HFF-Myc (cell line): ENCODE measurements at regions not wholly inside any gene's neighbourhood (a gene's known extent, or its start where the extent isn't known, plus 50 kb on each side); places are given as distances from the start of the nearest gene placed in this dataset.

ENCODE experiments used
- DNase-seq: peaks from one replicate; pipeline ENCODE4 v3.0.0-alpha.2; 2011; ENCODE audit warnings: low read depth; ENCODE audit errors: extremely low read depth
- H3K4me3 ChIP-seq: replicated peaks from 2 replicates; pipeline ENCODE4 v1.5.1; 2011; ENCODE audit warnings: low read depth, mild to moderate bottlenecking, control low read depth, low read length
- TF ChIP-seq, protein P1 (sequence below): IDR thresholded peaks from 2 replicates; pipeline ENCODE4 v1.5.1; 2012; ENCODE audit warnings: mild to moderate bottlenecking, low read depth, low read length, control low read depth; ENCODE audit errors: missing control alignments

DNA sequence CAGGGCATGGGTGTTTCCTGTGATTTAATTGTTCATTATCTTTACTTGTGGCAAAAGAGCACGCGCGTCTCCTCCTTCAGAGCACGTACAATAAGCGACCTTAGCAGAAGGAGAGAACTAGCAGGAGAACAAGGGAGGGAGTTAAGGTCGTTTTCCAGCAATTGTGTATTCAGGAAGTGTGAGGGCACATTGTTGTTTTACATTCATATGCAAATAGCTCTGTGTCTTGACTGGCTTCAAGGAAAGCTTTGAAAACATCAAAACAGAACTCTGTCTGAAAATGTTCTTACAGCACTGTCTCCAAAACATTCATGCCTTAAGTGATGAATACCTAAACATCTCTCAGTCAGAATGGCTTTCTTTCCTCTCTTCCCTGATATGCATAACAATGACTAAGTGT, 499.1 kb downstream of the ACTR3B start:
- H3K4me3 ChIP-seq = no peak overlapping the region
- TF ChIP-seq, protein P1, sequence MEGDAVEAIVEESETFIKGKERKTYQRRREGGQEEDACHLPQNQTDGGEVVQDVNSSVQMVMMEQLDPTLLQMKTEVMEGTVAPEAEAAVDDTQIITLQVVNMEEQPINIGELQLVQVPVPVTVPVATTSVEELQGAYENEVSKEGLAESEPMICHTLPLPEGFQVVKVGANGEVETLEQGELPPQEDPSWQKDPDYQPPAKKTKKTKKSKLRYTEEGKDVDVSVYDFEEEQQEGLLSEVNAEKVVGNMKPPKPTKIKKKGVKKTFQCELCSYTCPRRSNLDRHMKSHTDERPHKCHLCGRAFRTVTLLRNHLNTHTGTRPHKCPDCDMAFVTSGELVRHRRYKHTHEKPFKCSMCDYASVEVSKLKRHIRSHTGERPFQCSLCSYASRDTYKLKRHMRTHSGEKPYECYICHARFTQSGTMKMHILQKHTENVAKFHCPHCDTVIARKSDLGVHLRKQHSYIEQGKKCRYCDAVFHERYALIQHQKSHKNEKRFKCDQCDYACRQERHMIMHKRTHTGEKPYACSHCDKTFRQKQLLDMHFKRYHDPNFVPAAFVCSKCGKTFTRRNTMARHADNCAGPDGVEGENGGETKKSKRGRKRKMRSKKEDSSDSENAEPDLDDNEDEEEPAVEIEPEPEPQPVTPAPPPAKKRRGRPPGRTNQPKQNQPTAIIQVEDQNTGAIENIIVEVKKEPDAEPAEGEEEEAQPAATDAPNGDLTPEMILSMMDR = no peak
- DNase-seq = no peak

DNA sequence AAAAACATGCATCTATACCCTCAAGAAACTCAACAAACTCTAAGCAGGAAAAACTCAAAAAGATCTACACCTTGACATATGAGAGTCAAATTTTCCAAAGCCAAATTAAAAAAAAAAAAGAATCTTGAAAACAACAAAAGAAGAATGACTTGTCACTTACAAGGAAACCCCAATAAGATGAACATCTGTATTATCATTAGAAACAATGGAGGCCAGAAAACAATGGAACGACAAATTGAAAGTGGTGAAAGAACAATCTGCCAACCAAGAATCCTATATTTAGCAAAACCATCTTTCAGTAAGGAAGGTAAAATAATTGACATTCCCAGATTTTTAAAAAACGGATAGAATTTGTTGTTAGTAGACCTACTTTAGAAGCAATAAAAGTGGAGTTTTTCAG, 516.8 kb downstream of the ACTR3B start:
- no peak overlapping the region for H3K4me3 ChIP-seq
- no peak for DNase-seq
- TF ChIP-seq, protein P1 = no peak

DNA sequence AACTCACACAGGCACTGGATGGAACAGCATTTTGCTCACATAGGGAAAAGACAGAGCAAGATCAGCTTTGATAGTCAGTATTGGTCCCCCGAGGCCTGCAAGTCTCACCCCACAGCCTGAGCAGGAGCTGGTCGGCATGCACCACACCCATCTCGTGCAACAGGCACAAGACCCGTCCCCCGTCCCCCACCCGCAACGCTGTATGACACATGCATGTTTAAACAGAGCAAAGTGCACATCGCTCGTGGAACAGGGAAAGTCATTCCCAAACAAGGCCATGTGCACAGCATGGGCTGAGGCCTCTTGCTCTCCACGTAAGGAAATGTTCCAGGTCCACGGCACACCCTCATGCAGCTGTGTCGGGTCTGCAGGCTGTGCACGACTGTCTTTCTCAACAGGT, 527.2 kb downstream of the ACTR3B start:
- DNase-seq = no peak
- TF ChIP-seq, protein P1 = no peak
- no peak overlapping the region for H3K4me3 ChIP-seq

DNA sequence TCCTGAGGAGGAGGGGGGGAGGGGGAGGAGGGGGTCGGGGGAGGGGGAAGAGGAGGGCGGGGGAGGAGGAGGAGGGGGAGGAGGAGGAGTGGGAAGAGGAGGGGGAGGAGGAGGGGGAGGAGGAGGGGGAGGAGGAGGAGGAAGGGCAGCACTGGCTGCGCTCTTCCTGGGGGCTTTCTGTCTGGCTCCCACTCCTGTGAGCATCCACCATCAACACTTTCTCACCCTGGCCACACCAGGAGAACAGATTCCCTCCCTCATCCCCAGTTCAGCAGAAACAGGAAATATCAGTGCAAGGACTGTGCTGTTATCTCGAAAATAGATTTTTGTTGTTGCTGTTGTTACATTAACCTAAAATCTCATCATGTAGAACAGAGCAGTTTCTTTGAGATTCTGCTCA, 530.5 kb downstream of the ACTR3B start:
- no peak for DNase-seq
- TF ChIP-seq, protein P1 = no peak
- H3K4me3 ChIP-seq = no peak overlapping the region

DNA sequence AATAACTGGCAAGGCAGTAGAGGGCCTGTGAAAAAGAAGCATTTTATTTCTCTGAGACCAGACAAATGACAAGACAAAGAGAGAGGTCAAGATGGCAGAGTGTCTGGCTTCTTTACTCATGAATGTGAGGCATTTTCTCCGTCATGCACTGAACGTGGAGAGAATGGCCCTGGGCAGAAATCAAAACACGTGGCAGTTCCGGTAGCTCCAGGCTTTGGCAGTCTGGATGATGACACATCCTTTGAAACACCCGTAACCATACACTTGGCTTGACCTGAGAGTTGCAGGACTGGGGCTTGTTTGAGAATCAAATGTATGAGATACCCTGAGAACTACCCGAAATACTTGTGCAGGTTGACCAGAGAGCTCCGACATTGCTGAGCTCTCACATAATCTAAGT, 537.6 kb downstream of the ACTR3B start:
- no peak for DNase-seq
- H3K4me3 ChIP-seq = no peak overlapping the region
- TF ChIP-seq, protein P1 = no peak

DNA sequence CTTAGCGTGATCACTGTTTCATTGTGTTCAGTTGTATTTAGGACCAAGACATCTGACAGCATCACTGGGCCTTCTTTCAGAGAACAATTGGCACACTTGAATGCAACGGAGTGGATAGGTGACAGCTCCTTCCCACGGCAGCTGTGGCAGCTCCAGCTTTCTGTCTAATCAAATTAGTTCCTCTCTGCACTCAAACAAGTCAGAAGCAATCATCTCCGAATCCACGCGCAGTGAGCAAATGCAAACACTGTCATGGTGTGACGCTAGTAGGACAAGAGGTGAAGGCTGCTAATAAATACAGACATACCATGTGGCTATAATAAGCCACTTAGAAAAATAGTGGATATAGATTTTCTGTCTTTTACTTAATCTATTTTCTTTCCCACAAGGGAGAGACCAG, 542.4 kb downstream of the ACTR3B start:
- TF ChIP-seq, protein P1 = no peak
- H3K4me3 ChIP-seq = no peak overlapping the region
- DNase-seq = no peak

DNA sequence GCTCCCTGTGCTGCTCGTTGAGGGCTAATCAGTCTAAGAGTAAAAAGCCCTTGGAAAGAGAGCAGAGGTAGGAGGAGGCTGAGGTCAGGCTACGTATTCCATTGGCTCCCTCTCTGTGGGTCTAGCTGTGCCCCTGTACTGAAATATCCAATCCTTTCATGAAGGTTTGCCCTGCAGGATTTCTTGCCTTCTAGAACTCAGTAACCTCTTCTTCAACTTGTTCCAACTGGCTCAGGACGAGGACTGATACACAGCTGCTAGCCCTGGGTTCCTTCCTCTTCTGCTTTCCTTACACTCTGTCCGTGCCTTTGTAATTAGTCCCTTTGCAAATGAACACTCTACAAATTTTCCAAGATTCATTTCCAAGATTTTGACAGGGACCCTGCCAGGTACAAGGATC, 560.5 kb downstream of the ACTR3B start:
- no peak for DNase-seq
- TF ChIP-seq, protein P1 = no peak
- no peak overlapping the region for H3K4me3 ChIP-seq
